ENCODE measurements at regions not wholly inside any gene's neighbourhood (a gene's known extent, or its start where the extent isn't known, plus 50 kb on each side); places are given as distances from the start of the nearest gene placed in this dataset.

DNA sequence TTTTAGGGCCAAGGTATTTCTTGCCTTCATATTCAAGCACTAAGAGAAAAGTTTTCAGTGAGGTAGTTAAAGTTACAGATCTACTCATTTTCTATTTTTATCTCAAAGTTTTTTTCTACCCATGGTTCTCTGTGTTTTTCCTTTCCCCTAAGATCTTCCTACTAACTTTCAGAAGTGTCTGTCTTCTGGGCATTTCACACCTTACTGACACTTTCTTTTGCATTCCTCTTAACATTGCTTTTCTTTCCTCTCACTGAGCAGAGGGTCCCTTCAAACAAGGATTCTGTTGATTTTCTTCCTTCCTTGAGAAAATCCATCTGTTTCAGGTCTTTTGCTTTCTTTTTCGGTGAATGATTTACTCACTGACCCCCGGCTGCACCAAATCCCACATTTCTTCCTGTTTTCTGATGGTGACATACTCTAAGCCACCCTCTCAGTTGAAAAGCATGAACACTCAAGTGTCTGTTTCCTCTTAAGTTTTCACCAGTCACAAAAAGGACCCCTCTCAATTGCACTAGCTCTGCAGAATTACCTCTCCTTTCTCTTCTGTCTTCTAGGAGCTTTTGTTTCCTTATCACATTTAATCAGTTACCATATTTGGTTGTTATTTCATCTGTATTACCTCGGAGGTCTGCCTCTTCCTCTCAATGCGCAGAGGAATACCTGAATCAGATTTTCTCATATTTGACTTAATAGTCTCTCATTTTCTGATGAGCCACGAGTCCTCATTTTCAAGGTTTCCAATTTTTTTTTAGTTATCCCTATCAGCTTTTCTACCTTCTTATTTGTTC lies 73.5 kb upstream of the RNF217 start:
- TF ChIP-seq EP300 (IDR thresholded peaks at IDR 0.05) (no peak), POLR2A (IDR thresholded peaks at IDR 0.05) (no peak)
- TF ChIP-seq, protein P1, sequence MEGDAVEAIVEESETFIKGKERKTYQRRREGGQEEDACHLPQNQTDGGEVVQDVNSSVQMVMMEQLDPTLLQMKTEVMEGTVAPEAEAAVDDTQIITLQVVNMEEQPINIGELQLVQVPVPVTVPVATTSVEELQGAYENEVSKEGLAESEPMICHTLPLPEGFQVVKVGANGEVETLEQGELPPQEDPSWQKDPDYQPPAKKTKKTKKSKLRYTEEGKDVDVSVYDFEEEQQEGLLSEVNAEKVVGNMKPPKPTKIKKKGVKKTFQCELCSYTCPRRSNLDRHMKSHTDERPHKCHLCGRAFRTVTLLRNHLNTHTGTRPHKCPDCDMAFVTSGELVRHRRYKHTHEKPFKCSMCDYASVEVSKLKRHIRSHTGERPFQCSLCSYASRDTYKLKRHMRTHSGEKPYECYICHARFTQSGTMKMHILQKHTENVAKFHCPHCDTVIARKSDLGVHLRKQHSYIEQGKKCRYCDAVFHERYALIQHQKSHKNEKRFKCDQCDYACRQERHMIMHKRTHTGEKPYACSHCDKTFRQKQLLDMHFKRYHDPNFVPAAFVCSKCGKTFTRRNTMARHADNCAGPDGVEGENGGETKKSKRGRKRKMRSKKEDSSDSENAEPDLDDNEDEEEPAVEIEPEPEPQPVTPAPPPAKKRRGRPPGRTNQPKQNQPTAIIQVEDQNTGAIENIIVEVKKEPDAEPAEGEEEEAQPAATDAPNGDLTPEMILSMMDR (IDR thresholded peaks at IDR 0.05): no peak
